KMS-11 (cell line): ENCODE measurements at regions not wholly inside any gene's neighbourhood (a gene's known extent, or its start where the extent isn't known, plus 50 kb on each side); places are given as distances from the start of the nearest gene placed in this dataset.

Experiments used
- H2AFZ ChIP-seq: fragments of 200-600 bp; sonication (generic); 2 replicates; pipeline ENCODE4 v1.6.1; 2016; ENCODE audit warnings: antibody characterized with exemption, mixed run types, low read depth
- H3K27ac ChIP-seq: fragments of 200-600 bp; sonication (generic); 2 replicates; pipeline ENCODE4 v1.6.1; 2016; ENCODE audit warnings: mild to moderate bottlenecking, mixed run types
- H3K27me3 ChIP-seq: fragments of 200-600 bp; sonication (generic); 2 replicates; pipeline ENCODE4 v1.6.1; 2017; ENCODE audit warnings: mild to moderate bottlenecking, low read depth, mixed run types, moderate library complexity; ENCODE audit not compliant: insufficient read depth
- H3K36me3 ChIP-seq: fragments of 200-600 bp; sonication (generic); 2 replicates; pipeline ENCODE4 v1.6.1; 2017; ENCODE audit warnings: mild to moderate bottlenecking, mixed run types; ENCODE audit not compliant: insufficient read depth
- H3K4me1 ChIP-seq: fragments of 200-600 bp; sonication (generic); 2 replicates; pipeline ENCODE4 v1.6.1; 2016; ENCODE audit warnings: mild to moderate bottlenecking, low read depth, mixed run types; ENCODE audit not compliant: poor library complexity, severe bottlenecking
- H3K4me2 ChIP-seq: fragments of 200-600 bp; sonication (generic); 2 replicates; pipeline ENCODE4 v1.7.0; 2016; ENCODE audit warnings: mild to moderate bottlenecking, mixed run types
- H3K4me3 ChIP-seq: fragments of 200-600 bp; sonication (generic); IDR thresholded peaks from 2 replicates; pipeline ENCODE4 v1.6.1; 2017; ENCODE audit warnings: low read depth, low read length, mixed read lengths; ENCODE audit not compliant: insufficient read depth
- H3K79me2 ChIP-seq: fragments of 200-600 bp; sonication (generic); 2 replicates; pipeline ENCODE4 v1.6.1; 2016; ENCODE audit warnings: low read depth, mixed run types; ENCODE audit not compliant: insufficient read depth
- H3K9ac ChIP-seq: fragments of 200-600 bp; sonication (generic); 2 replicates; pipeline ENCODE4 v1.6.1; 2016; ENCODE audit warnings: mild to moderate bottlenecking, mixed run types
- H4K20me1 ChIP-seq: fragments of 200-600 bp; sonication (generic); 2 replicates; pipeline ENCODE4 v1.6.1; 2016; ENCODE audit warnings: mild to moderate bottlenecking, mixed run types; ENCODE audit not compliant: insufficient read depth
- CTCF ChIP-seq: fragments of 200-600 bp; sonication (generic); conservative IDR thresholded peaks from 2 replicates; pipeline ENCODE4 v1.6.1; 2017; ENCODE audit warnings: low read depth, mild to moderate bottlenecking, antibody characterized with exemption, low read length, moderate library complexity, mixed read lengths

- no peak overlapping the region for H3K4me2 ChIP-seq
- no peaks in the 10 kb centered on the region for H4K20me1 ChIP-seq
- no peak overlapping the region for H3K27ac ChIP-seq
- H3K36me3 ChIP-seq = no peaks in the 10 kb centered on the region
- no peak overlapping the region for H2AFZ ChIP-seq
- H3K27me3 ChIP-seq = no peaks in the 10 kb centered on the region
- no peak overlapping the region for H3K9ac ChIP-seq
- no peaks in the 10 kb centered on the region for H3K4me1 ChIP-seq
- H3K79me2 ChIP-seq = no peaks in the 10 kb centered on the region
- no peak for TF ChIP-seq CTCF
- no peak overlapping the region for H3K4me3 ChIP-seq
Measured at GRCh38 chr20:1820138-1821079, 74.8 kb upstream of the SIRPA start.

- no peaks in the 10 kb centered on the region for H4K20me1 ChIP-seq
- no peaks in the 10 kb centered on the region for H3K27me3 ChIP-seq
- H3K4me3 ChIP-seq = no peak overlapping the region
- no peak overlapping the region for H3K4me2 ChIP-seq
- TF ChIP-seq CTCF = no peak
- no peaks in the 10 kb centered on the region for H3K4me1 ChIP-seq
- H3K79me2 ChIP-seq = no peaks in the 10 kb centered on the region
- no peak overlapping the region for H3K27ac ChIP-seq
- H3K9ac ChIP-seq = no peak overlapping the region
- no peaks in the 10 kb centered on the region for H3K36me3 ChIP-seq
- H2AFZ ChIP-seq = no peak overlapping the region
Measured at GRCh38 chr20:1819311-1820137, 75.7 kb upstream of the SIRPA start.

DNA sequence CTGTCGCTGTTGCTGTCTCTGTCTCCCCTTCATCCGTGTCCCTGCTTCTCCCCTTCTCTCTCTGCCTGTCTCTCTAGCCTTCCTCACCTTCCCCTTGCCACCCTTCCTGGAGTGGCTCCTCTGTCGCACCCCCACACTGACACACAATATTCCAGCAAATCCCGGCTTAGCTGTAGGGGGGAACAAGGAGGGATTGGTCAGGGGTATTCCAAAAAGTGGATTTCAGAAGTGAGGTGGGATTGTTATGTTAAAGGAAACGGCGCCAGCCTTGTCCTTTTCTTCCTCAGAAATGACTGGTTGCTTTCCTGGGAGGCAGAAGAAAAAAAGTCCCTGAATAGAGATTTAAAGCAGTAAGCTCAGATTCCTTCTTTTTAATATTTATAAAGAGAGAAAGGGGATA, 76.3 kb upstream of the SIRPA start:
- H3K4me2 ChIP-seq = no peak overlapping the region
- no peak overlapping the region for H3K9ac ChIP-seq
- no peak overlapping the region for H2AFZ ChIP-seq
- no peaks in the 10 kb centered on the region for H3K79me2 ChIP-seq
- no peak overlapping the region for H3K27ac ChIP-seq
- H3K4me1 ChIP-seq = no peaks in the 10 kb centered on the region
- H3K4me3 ChIP-seq = no peak overlapping the region
- no peaks in the 10 kb centered on the region for H4K20me1 ChIP-seq
- H3K36me3 ChIP-seq = no peaks in the 10 kb centered on the region
- TF ChIP-seq CTCF = no peak
- no peaks in the 10 kb centered on the region for H3K27me3 ChIP-seq

DNA sequence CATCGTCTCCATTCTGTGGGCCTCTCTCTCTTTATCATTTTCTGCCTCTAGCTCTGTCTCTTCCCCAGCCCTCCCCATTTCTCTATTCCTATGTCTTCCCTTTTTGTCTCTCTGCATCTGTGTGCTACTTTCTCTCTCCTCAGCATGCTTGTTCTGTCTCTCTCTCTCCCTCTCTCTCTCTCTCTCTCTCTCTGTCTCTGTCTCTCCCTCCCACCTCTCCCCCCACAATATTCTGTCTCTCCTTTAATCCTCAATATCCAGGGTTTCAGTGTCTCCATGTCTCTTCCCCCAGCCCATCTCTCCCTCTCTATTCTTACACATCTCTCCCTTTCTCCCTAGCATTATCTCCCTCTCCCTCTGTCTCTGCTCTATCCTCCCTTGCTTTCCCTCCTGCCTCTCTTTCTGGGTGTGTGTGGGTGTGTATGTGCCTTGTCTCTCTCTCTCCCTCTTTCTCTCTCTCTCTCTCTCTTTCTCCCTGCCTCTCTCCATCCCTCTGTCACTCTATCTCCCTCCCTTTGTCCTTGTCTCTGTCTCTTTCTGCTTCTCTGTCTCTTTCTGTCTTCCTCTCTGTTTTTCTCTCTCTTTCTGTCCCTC, 76.9 kb upstream of the SIRPA start:
- Histone ChIP-seq H3K36me3 (no peaks in the 10 kb centered on the region), H4K20me1 (no peaks in the 10 kb centered on the region), H3K4me3 (no peak overlapping the region), H3K4me2 (no peak overlapping the region), H2AFZ (no peak overlapping the region), H3K4me1 (no peaks in the 10 kb centered on the region), H3K79me2 (no peaks in the 10 kb centered on the region), H3K9ac (no peak overlapping the region), H3K27ac (no peak overlapping the region), H3K27me3 (no peaks in the 10 kb centered on the region)
- no peak for TF ChIP-seq CTCF
